ENCODE measurements at regions not wholly inside any gene's neighbourhood (a gene's known extent, or its start where the extent isn't known, plus 50 kb on each side); places are given as distances from the start of the nearest gene placed in this dataset.

- no peaks in the 10 kb centered on the region for H3K79me2 ChIP-seq (ENCODE audit: low read length)
- no peaks in the 10 kb centered on the region for H3K4me1 ChIP-seq (ENCODE audit: low read length)
- H3K4me2 ChIP-seq (ENCODE audit: low read length), result no peak overlapping the region
- H2AFZ ChIP-seq (ENCODE audit: low read depth, low read length), result no peak overlapping the region
- no peak overlapping the region for H3K4me3 ChIP-seq (ENCODE audit: low read length)
- H3K9me3 ChIP-seq (ENCODE audit: insufficient read depth, low read length), result no peaks in the 10 kb centered on the region
- H3K27ac ChIP-seq (ENCODE audit: low read length), result no peak overlapping the region
- H4K20me1 ChIP-seq (ENCODE audit: insufficient read depth, low read length), result no peaks in the 10 kb centered on the region
- H3K36me3 ChIP-seq (replicated peaks; ENCODE audit: low read depth, low read length), result no peaks in the 10 kb centered on the region
- no peak overlapping the region for H3K9ac ChIP-seq (ENCODE audit: low read length)
- TF ChIP-seq EZH2phosphoT487 (IDR thresholded peaks at IDR 0.05; ENCODE audit: low read depth) (no peak), CTCF (IDR thresholded peaks at IDR 0.05; ENCODE audit: low read depth, low read length) (no peak)
- no peaks in the 10 kb centered on the region for H3K27me3 ChIP-seq (ENCODE audit: low read depth, low read length)
These were observed 70.5 kb upstream of the NGF start for GRCh38 chr1:115408533-115408932.

GRCh38 chr1:115404911-115405310 lies 66.9 kb upstream of the NGF start:
- H2AFZ ChIP-seq (ENCODE audit: low read depth, low read length), result no peak overlapping the region
- TF ChIP-seq EZH2phosphoT487 (IDR thresholded peaks at IDR 0.05; ENCODE audit: low read depth) (no peak), CTCF (IDR thresholded peaks at IDR 0.05; ENCODE audit: low read depth, low read length) (no peak)
- H3K36me3 ChIP-seq (replicated peaks; ENCODE audit: low read depth, low read length), result no peaks in the 10 kb centered on the region
- H3K4me3 ChIP-seq (ENCODE audit: low read length), result no peak overlapping the region
- no peaks in the 10 kb centered on the region for H3K4me1 ChIP-seq (ENCODE audit: low read length)
- H3K79me2 ChIP-seq (ENCODE audit: low read length), result no peaks in the 10 kb centered on the region
- H3K9me3 ChIP-seq (ENCODE audit: insufficient read depth, low read length), result no peaks in the 10 kb centered on the region
- no peak overlapping the region for H3K27ac ChIP-seq (ENCODE audit: low read length)
- H4K20me1 ChIP-seq (ENCODE audit: insufficient read depth, low read length), result no peaks in the 10 kb centered on the region
- H3K4me2 ChIP-seq (ENCODE audit: low read length), result no peak overlapping the region
- no peak overlapping the region for H3K9ac ChIP-seq (ENCODE audit: low read length)
- no peaks in the 10 kb centered on the region for H3K27me3 ChIP-seq (ENCODE audit: low read depth, low read length)

- Histone ChIP-seq H3K4me2 (ENCODE audit: low read length) (no peak overlapping the region), H2AFZ (ENCODE audit: low read depth, low read length) (no peak overlapping the region), H4K20me1 (ENCODE audit: insufficient read depth, low read length) (no peaks in the 10 kb centered on the region), H3K9me3 (ENCODE audit: insufficient read depth, low read length) (no peaks in the 10 kb centered on the region), H3K4me3 (ENCODE audit: low read length) (no peak overlapping the region), H3K9ac (ENCODE audit: low read length) (no peak overlapping the region), H3K36me3 (replicated peaks; ENCODE audit: low read depth, low read length) (no peaks in the 10 kb centered on the region), H3K4me1 (ENCODE audit: low read length) (no peaks in the 10 kb centered on the region), H3K27ac (ENCODE audit: low read length) (no peak overlapping the region), H3K79me2 (ENCODE audit: low read length) (no peaks in the 10 kb centered on the region), H3K27me3 (ENCODE audit: low read depth, low read length) (no peaks in the 10 kb centered on the region)
- TF ChIP-seq CTCF (IDR thresholded peaks at IDR 0.05; ENCODE audit: low read depth, low read length) (no peak), EZH2phosphoT487 (IDR thresholded peaks at IDR 0.05; ENCODE audit: low read depth) (no peak)
These were observed 64.7 kb upstream of the NGF start for GRCh38 chr1:115402753-115403184.

- Histone ChIP-seq H3K9ac (ENCODE audit: low read length) (no peak overlapping the region), H3K9me3 (ENCODE audit: insufficient read depth, low read length) (no peaks in the 10 kb centered on the region), H3K27me3 (ENCODE audit: low read depth, low read length) (no peaks in the 10 kb centered on the region), H3K4me3 (ENCODE audit: low read length) (no peak overlapping the region), H3K27ac (ENCODE audit: low read length) (no peak overlapping the region), H3K4me2 (ENCODE audit: low read length) (no peak overlapping the region), H2AFZ (ENCODE audit: low read depth, low read length) (no peak overlapping the region), H4K20me1 (ENCODE audit: insufficient read depth, low read length) (no peaks in the 10 kb centered on the region), H3K4me1 (ENCODE audit: low read length) (no peaks in the 10 kb centered on the region), H3K36me3 (replicated peaks; ENCODE audit: low read depth, low read length) (no peaks in the 10 kb centered on the region), H3K79me2 (ENCODE audit: low read length) (no peaks in the 10 kb centered on the region)
- no peak for TF ChIP-seq EZH2phosphoT487 (IDR thresholded peaks at IDR 0.05; ENCODE audit: low read depth)
- no peak for TF ChIP-seq CTCF (IDR thresholded peaks at IDR 0.05; ENCODE audit: low read depth, low read length)
These were observed 63.6 kb upstream of the NGF start for GRCh38 chr1:115401676-115402075.
